Progenitor cell of endocrine pancreas (in vitro differentiated cells): ENCODE measurements at regions not wholly inside any gene's neighbourhood (a gene's known extent, or its start where the extent isn't known, plus 50 kb on each side); places are given as distances from the start of the nearest gene placed in this dataset.

Experiments
- DNase-seq: peaks from one replicate; pipeline ENCODE4 v3.0.0; 2021; ENCODE audit warnings: low spot score; ENCODE audit not compliant: unreplicated experiment
- H3K27ac Mint-ChIP-seq: 2 replicates; pipeline ENCODE4 v1.8.0; 2021; ENCODE audit warnings: mild to moderate bottlenecking, moderate library complexity, mixed read lengths
- H3K27me3 Mint-ChIP-seq: 2 replicates; pipeline ENCODE4 v1.8.0; 2021; ENCODE audit warnings: mixed read lengths
- H3K36me3 Mint-ChIP-seq: 2 replicates; pipeline ENCODE4 v1.8.0; 2022; ENCODE audit warnings: mixed read lengths; ENCODE audit not compliant: insufficient read depth
- H3K4me1 Mint-ChIP-seq: 2 replicates; pipeline ENCODE4 v1.8.0; 2021; ENCODE audit warnings: low read depth, mixed read lengths
- H3K4me3 Mint-ChIP-seq: 2 replicates; pipeline ENCODE4 v1.8.0; 2021; ENCODE audit warnings: low read depth, mild to moderate bottlenecking, moderate library complexity, mixed read lengths
- H3K9me3 Mint-ChIP-seq: 2 replicates; pipeline ENCODE4 v1.8.0; 2021; ENCODE audit warnings: low read depth, mixed read lengths
- CTCF ChIP-seq: fragments of 200-600 bp; sonication (generic); IDR thresholded peaks from one replicate; pipeline ENCODE4 v1.5.0; 2021; ENCODE audit warnings: antibody characterized with exemption, mild to moderate bottlenecking; ENCODE audit not compliant: unreplicated experiment

- Mint-ChIP-seq H3K36me3 (no peaks in the 10 kb centered on the region), H3K27me3 (no peaks in the 10 kb centered on the region), H3K9me3 (no peaks in the 10 kb centered on the region), H3K27ac (peak overlapping the region; percentile 80), H3K4me1 (peaks cover 64% of the 10 kb centered on the region), H3K4me3 (no peak overlapping the region)
- TF ChIP-seq CTCF: no peak
- no peak for DNase-seq
These were observed 253.0 kb downstream of the DAD1 start for GRCh38 chr14:22336031-22336430.

GRCh38 chr14:22334627-22335026 is 254.4 kb downstream of the DAD1 start:
- no peak for TF ChIP-seq CTCF
- no peak for DNase-seq
- Mint-ChIP-seq H3K27me3 (no peaks in the 10 kb centered on the region), H3K4me3 (no peak overlapping the region), H3K9me3 (peaks cover 4% of the 10 kb centered on the region), H3K4me1 (peaks cover 64% of the 10 kb centered on the region), H3K36me3 (no peaks in the 10 kb centered on the region), H3K27ac (peak overlapping the region; percentile 97)

- Mint-ChIP-seq H3K4me1 (peaks cover 64% of the 10 kb centered on the region), H3K36me3 (no peaks in the 10 kb centered on the region), H3K9me3 (peaks cover 6% of the 10 kb centered on the region), H3K27ac (peak overlapping the region; percentile 97), H3K27me3 (no peaks in the 10 kb centered on the region), H3K4me3 (peak overlapping the region; percentile 32)
- no peak for DNase-seq
- no peak for TF ChIP-seq CTCF
These were observed 254.8 kb downstream of the DAD1 start for GRCh38 chr14:22334275-22334577.

GRCh38 chr14:22333422-22334274 is 255.4 kb downstream of the DAD1 start:
- H3K4me3 Mint-ChIP-seq: peak overlapping the region; percentile 32

More at GRCh38 chr14:22333422-22334274, 255.4 kb downstream of the DAD1 start:
- H3K4me1 Mint-ChIP-seq: peaks cover 59% of the 10 kb centered on the region
- H3K27me3 Mint-ChIP-seq: no peaks in the 10 kb centered on the region
- no peak for DNase-seq
- no peak for TF ChIP-seq CTCF
- peak overlapping the region; percentile 97 for H3K27ac Mint-ChIP-seq
- H3K36me3 Mint-ChIP-seq: no peaks in the 10 kb centered on the region
- H3K9me3 Mint-ChIP-seq: peaks cover 12% of the 10 kb centered on the region
